ENCODE measurements at regions not wholly inside any gene's neighbourhood (a gene's known extent, or its start where the extent isn't known, plus 50 kb on each side); places are given as distances from the start of the nearest gene placed in this dataset.

DNA sequence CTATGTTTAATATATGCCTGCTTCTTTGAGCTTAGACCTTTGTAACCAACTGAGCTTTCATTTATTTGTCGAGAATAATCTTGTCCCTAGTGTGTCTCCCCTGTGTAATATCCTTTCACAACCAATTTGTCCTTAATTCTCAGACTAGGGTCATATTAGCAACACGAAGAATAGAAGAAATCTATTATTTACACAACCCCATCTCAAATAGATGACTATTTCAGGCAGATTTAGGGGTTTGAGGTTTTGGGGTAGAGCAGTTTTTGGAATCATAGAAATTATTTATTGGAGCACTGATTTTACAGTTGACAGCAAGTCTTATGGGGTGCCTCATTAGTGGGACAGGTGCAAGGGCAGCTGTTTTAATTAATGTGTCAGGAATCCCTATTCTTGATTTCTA, 91.2 kb upstream of the ANO4 start:
- Mint-ChIP-seq H3K4me1 (no peaks in the 10 kb centered on the region), H3K9me3 (peaks cover 0 to 2% (median 0%) of the 10 kb centered on the region in 7 donors)
- ATAC-seq (ENCODE audit: low read depth in 2 of 2): no peak

GRCh38 chr12:100703868-100704267, 90.7 kb upstream of the ANO4 start:
- no peak for DNase-seq
- H3K36me3 ChIP-seq (ENCODE audit: control insufficient read depth, insufficient read depth, low read length): no peaks in the 10 kb centered on the region
- no peak overlapping the region for H3K4me3 ChIP-seq (ENCODE audit: low read depth, low read length)
- no peaks in the 10 kb centered on the region for H3K4me1 ChIP-seq (ENCODE audit: control insufficient read depth, insufficient read depth, low read length, poor library complexity, severe bottlenecking)
- H3K27ac ChIP-seq (ENCODE audit: insufficient read depth, low read length, poor library complexity, severe bottlenecking): no peak overlapping the region
- H3K27me3 ChIP-seq (ENCODE audit: control insufficient read depth, insufficient read depth, low read length): no peaks in the 10 kb centered on the region
- no peaks in the 10 kb centered on the region for H3K27me3 Mint-ChIP-seq
- H3K9me3 ChIP-seq (ENCODE audit: control insufficient read depth in 2 of 2, low read length in 2 of 2): no peaks in the 10 kb centered on the region
- H3K36me3 Mint-ChIP-seq: no peaks in the 10 kb centered on the region
- ATAC-seq (ENCODE audit: low read depth in 2 of 2): no peak
- no peak overlapping the region for H3K27ac Mint-ChIP-seq
- H3K4me1 Mint-ChIP-seq: no peaks in the 10 kb centered on the region
- peaks cover 0 to 3% (median 2%) of the 10 kb centered on the region in 7 donors for H3K9me3 Mint-ChIP-seq
- H3K4me3 Mint-ChIP-seq: no peak overlapping the region

More for the DNA sequence above, 91.2 kb upstream of the ANO4 start:
- Histone ChIP-seq H3K4me3 (ENCODE audit: low read depth, low read length) (no peak overlapping the region), H3K4me1 (ENCODE audit: control insufficient read depth, insufficient read depth, low read length, poor library complexity, severe bottlenecking) (no peaks in the 10 kb centered on the region), H3K27ac (ENCODE audit: insufficient read depth, low read length, poor library complexity, severe bottlenecking) (no peak overlapping the region), H3K36me3 (ENCODE audit: control insufficient read depth, insufficient read depth, low read length) (no peaks in the 10 kb centered on the region), H3K27me3 (ENCODE audit: control insufficient read depth, insufficient read depth, low read length) (no peaks in the 10 kb centered on the region), H3K9me3 (ENCODE audit: control insufficient read depth in 2 of 2, low read length in 2 of 2) (no peaks in the 10 kb centered on the region)
- Mint-ChIP-seq H3K27ac (no peak overlapping the region), H3K4me3 (no peak overlapping the region), H3K27me3 (no peaks in the 10 kb centered on the region), H3K36me3 (no peaks in the 10 kb centered on the region)
- DNase-seq: no peak

DNA sequence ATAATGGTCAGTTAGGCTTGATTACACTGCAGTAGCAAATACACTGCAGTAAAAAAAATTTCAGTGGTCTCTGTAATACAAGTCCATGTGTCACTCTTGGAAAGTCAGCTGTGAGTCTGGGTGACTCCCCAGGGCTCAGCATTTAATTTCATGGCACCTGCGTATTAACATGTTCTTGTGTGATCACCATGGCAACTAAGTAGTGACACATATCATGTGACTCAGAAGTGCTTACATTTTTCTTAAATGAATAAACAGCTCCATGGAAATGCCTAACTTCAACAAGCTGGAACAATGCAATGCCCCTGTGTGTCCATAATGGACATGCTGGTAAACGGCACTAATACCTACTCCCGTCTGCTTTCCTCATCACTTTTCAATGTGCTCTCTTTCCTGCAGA, 88.5 kb upstream of the ANO4 start:
- no peaks in the 10 kb centered on the region for H3K4me1 Mint-ChIP-seq
- H3K36me3 ChIP-seq (ENCODE audit: control insufficient read depth, insufficient read depth, low read length): no peaks in the 10 kb centered on the region
- H3K27ac ChIP-seq (ENCODE audit: insufficient read depth, low read length, poor library complexity, severe bottlenecking): no peak overlapping the region
- no peak overlapping the region for H3K4me3 Mint-ChIP-seq
- no peaks in the 10 kb centered on the region for H3K4me1 ChIP-seq (ENCODE audit: control insufficient read depth, insufficient read depth, low read length, poor library complexity, severe bottlenecking)
- ATAC-seq (ENCODE audit: low read depth in 2 of 2): no peak
- H3K27ac Mint-ChIP-seq: no peak overlapping the region
- no peak overlapping the region for H3K4me3 ChIP-seq (ENCODE audit: low read depth, low read length)
- peaks cover 0 to 8% (median 2%) of the 10 kb centered on the region in 7 donors for H3K9me3 Mint-ChIP-seq
- no peak for DNase-seq
- H3K27me3 Mint-ChIP-seq: no peaks in the 10 kb centered on the region
- no peaks in the 10 kb centered on the region for H3K9me3 ChIP-seq (ENCODE audit: control insufficient read depth in 2 of 2, low read length in 2 of 2)
- no peaks in the 10 kb centered on the region for H3K36me3 Mint-ChIP-seq
- no peaks in the 10 kb centered on the region for H3K27me3 ChIP-seq (ENCODE audit: control insufficient read depth, insufficient read depth, low read length)

GRCh38 chr12:100708591-100708990, 86.0 kb upstream of the ANO4 start:
- no peaks in the 10 kb centered on the region for H3K9me3 ChIP-seq (ENCODE audit: control insufficient read depth in 2 of 2, low read length in 2 of 2)
- Mint-ChIP-seq H3K36me3 (no peaks in the 10 kb centered on the region), H3K9me3 (peaks cover 0 to 8% (median 1%) of the 10 kb centered on the region in 7 donors), H3K27ac (no peak overlapping the region), H3K4me1 (no peaks in the 10 kb centered on the region), H3K4me3 (no peak overlapping the region), H3K27me3 (peaks cover 2% of the 10 kb centered on the region)
- H3K4me1 ChIP-seq (ENCODE audit: control insufficient read depth, insufficient read depth, low read length, poor library complexity, severe bottlenecking): no peaks in the 10 kb centered on the region
- ATAC-seq (ENCODE audit: low read depth in 2 of 2): no peak
- no peaks in the 10 kb centered on the region for H3K27me3 ChIP-seq (ENCODE audit: control insufficient read depth, insufficient read depth, low read length)
- H3K4me3 ChIP-seq (ENCODE audit: low read depth, low read length): no peak overlapping the region
- H3K27ac ChIP-seq (ENCODE audit: insufficient read depth, low read length, poor library complexity, severe bottlenecking): no peak overlapping the region
- H3K36me3 ChIP-seq (ENCODE audit: control insufficient read depth, insufficient read depth, low read length): no peaks in the 10 kb centered on the region
- no peak for DNase-seq

- no peak for DNase-seq
- ATAC-seq (ENCODE audit: low read depth in 2 of 2): no peak
- Mint-ChIP-seq H3K36me3 (no peaks in the 10 kb centered on the region), H3K4me3 (no peak overlapping the region), H3K9me3 (no peaks in the 10 kb centered on the region), H3K27ac (no peak overlapping the region), H3K4me1 (peaks cover 0 to 5% (median under 1%) of the 10 kb centered on the region in 4 donors), H3K27me3 (peaks cover 36% of the 10 kb centered on the region)
- H3K4me3 ChIP-seq (ENCODE audit: low read depth, low read length): no peak overlapping the region
- no peak overlapping the region for H3K27ac ChIP-seq (ENCODE audit: insufficient read depth, low read length, poor library complexity, severe bottlenecking)
- H3K9me3 ChIP-seq (ENCODE audit: control insufficient read depth in 2 of 2, low read length in 2 of 2): no peaks in the 10 kb centered on the region
- H3K27me3 ChIP-seq (ENCODE audit: control insufficient read depth, insufficient read depth, low read length): peaks cover 16% of the 10 kb centered on the region
- H3K36me3 ChIP-seq (ENCODE audit: control insufficient read depth, insufficient read depth, low read length): no peaks in the 10 kb centered on the region
- H3K4me1 ChIP-seq (ENCODE audit: control insufficient read depth, insufficient read depth, low read length, poor library complexity, severe bottlenecking): no peaks in the 10 kb centered on the region
These were observed 78.3 kb upstream of the ANO4 start for GRCh38 chr12:100715976-100716944.

- Mint-ChIP-seq H3K9me3 (no peaks in the 10 kb centered on the region), H3K27me3 (peaks cover 39% of the 10 kb centered on the region), H3K36me3 (no peaks in the 10 kb centered on the region), H3K4me3 (no peak overlapping the region), H3K27ac (no peak overlapping the region), H3K4me1 (peaks cover 0 to 5% (median under 1%) of the 10 kb centered on the region in 4 donors)
- Histone ChIP-seq H3K9me3 (ENCODE audit: control insufficient read depth in 2 of 2, low read length in 2 of 2) (no peaks in the 10 kb centered on the region), H3K27me3 (ENCODE audit: control insufficient read depth, insufficient read depth, low read length) (peaks cover 16% of the 10 kb centered on the region), H3K36me3 (ENCODE audit: control insufficient read depth, insufficient read depth, low read length) (no peaks in the 10 kb centered on the region), H3K27ac (ENCODE audit: insufficient read depth, low read length, poor library complexity, severe bottlenecking) (no peak overlapping the region), H3K4me3 (ENCODE audit: low read depth, low read length) (no peak overlapping the region), H3K4me1 (ENCODE audit: control insufficient read depth, insufficient read depth, low read length, poor library complexity, severe bottlenecking) (no peaks in the 10 kb centered on the region)
- no peak for ATAC-seq (ENCODE audit: low read depth in 2 of 2)
- DNase-seq: no peak
These were observed 77.4 kb upstream of the ANO4 start for GRCh38 chr12:100716945-100717732.

DNA sequence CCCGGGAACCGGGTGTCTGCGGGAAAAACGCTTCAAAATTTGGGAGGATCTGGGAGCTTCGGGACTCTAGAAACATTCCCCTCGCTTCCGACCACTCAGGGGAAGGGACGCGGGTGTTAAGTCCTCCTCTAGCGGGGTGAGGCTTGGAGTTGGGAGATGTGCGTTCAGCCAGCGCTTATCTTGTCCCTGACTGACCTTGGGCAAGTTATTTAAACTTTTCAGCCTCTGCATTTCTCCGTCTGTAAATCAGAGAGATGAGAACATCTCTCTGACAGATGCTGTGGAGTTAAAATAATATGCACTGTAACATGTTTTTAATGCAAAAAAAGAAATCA, 76.9 kb upstream of the ANO4 start:
- no peak overlapping the region for H3K4me3 Mint-ChIP-seq
- peaks cover 41% of the 10 kb centered on the region for H3K27me3 Mint-ChIP-seq
- no peaks in the 10 kb centered on the region for H3K36me3 Mint-ChIP-seq
- Histone ChIP-seq H3K27ac (ENCODE audit: insufficient read depth, low read length, poor library complexity, severe bottlenecking) (no peak overlapping the region), H3K4me1 (ENCODE audit: control insufficient read depth, insufficient read depth, low read length, poor library complexity, severe bottlenecking) (no peaks in the 10 kb centered on the region), H3K4me3 (ENCODE audit: low read depth, low read length) (no peak overlapping the region), H3K27me3 (ENCODE audit: control insufficient read depth, insufficient read depth, low read length) (peaks cover 16% of the 10 kb centered on the region), H3K9me3 (ENCODE audit: control insufficient read depth in 2 of 2, low read length in 2 of 2) (no peaks in the 10 kb centered on the region), H3K36me3 (ENCODE audit: control insufficient read depth, insufficient read depth, low read length) (no peaks in the 10 kb centered on the region)
- H3K4me1 Mint-ChIP-seq: peaks cover 0 to 5% (median under 1%) of the 10 kb centered on the region in 4 donors
- no peaks in the 10 kb centered on the region for H3K9me3 Mint-ChIP-seq
- H3K27ac Mint-ChIP-seq: no peak overlapping the region
- no peak for ATAC-seq (ENCODE audit: low read depth in 2 of 2)
- DNase-seq: no peak

Measured in CD4-positive, CD25-positive, alpha-beta regulatory T cell (primary cell).